ENCODE measurements at regions not wholly inside any gene's neighbourhood (a gene's known extent, or its start where the extent isn't known, plus 50 kb on each side); places are given as distances from the start of the nearest gene placed in this dataset.
"Not testable (repeated sequence)": the region's sequence is repeated elsewhere in the genome, so short reads cannot be mapped to it uniquely, and the experiment has no call there.

DNA sequence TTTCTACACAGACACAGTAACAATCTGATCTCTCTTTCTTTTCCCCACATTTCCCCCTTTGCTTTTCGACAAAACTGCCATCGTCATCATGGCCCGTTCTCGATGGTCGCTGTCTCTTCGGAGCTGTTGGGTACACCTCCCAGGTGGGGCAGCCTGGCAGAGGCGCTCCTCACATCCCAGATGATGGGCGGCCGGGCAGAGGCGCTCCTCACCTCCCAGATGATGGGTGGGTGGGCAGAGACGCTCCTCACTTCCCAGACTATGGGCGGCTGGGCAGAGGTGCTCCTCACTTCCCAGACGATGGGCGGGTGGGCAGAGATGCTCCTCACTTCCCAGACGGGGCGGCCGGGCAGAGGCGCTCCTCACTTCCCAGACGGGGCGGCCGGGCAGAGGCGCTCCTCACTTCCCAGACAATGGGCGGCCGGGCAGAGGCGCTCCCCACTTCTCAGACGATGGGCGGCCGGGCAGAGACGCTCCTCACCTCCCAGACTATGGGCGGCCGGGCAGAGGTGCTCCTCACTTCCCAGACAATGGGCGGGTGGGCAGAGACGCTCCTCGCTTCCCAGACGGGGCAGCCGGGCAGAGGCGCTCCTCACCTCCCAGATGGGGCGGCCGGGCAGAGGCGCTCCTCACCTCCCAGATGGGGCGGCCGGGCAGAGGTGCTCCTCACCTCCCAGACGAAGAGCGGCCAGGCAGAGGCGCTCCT is 140.7 kb downstream of the SMC2 start:
- CTCF ChIA-PET; H3K9me3 ChIP-seq (ENCODE audit: control extremely low read depth in 1 of 5, control insufficient read depth in 4 of 5, insufficient read depth in 2 of 5, low read depth in 1 of 5, low read length in 4 of 5); H3K4me1 ChIP-seq (ENCODE audit: control extremely low read depth in 1 of 4, control insufficient read depth in 4 of 4, insufficient read depth in 4 of 4, low read length in 3 of 4); DNase-seq; H3K27ac ChIP-seq (ENCODE audit: insufficient read depth in 1 of 2, low read depth in 1 of 2, low read length in 2 of 2, poor library complexity in 1 of 2, severe bottlenecking in 2 of 2); H3K4me3 ChIP-seq (ENCODE audit: control insufficient read depth in 1 of 7, extremely low read depth in 1 of 7, insufficient read depth in 4 of 7, low read depth in 2 of 7, low read length in 6 of 7); H3K36me3 ChIP-seq (ENCODE audit: control insufficient read depth in 4 of 4, insufficient read depth in 4 of 4, low read length in 3 of 4); H3K27me3 ChIP-seq (replicated peaks in 2 of 5; ENCODE audit: control insufficient read depth in 4 of 5, insufficient read depth in 5 of 5, low read length in 4 of 5); POLR2A ChIA-PET: not testable (repeated sequence)
- 98% methylated on average over 15 of the region's 45 CpGs for WGBS (ENCODE audit: insufficient coverage)

DNA sequence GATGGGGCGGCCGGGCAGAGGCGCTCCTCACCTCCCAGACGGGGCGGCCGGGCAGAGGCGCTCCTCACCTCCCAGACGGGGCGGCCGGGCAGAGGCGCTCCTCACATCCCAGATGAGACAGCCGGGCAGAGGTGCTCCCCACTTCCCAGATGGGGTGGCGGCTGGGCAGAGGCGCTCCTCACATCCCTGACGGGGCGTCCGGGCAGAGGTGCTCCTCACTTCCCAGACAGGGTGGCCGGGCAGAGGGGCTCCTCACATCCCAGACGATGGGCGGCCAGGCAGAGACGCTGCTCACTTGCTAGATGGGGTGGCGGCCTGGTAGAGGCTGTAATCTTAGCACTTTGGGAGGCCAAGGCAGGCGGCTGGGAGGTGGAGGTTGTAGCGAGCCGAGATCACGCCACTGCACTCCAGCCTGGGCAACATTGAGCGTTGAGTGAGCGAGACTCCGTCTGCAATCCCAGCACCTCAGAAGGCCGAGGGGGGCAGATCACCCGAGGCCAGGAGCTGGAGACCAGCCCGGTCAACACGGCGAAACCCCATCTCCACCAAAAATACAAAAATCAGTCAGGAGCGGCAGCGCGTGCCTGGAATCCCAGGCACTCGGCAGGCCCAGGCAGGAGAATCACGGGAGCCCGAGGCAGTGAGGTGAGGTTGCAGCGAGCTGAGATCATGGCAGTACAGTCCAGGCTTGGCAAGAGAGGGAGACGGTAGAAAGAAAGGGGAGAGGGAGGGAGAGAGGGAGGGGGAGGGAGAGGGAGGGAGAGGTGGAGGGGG is 141.4 kb downstream of the SMC2 start:
- H3K36me3 ChIP-seq (ENCODE audit: control insufficient read depth in 4 of 4, insufficient read depth in 4 of 4, low read length in 3 of 4); CTCF ChIA-PET; POLR2A ChIA-PET: not testable (repeated sequence)

DNA sequence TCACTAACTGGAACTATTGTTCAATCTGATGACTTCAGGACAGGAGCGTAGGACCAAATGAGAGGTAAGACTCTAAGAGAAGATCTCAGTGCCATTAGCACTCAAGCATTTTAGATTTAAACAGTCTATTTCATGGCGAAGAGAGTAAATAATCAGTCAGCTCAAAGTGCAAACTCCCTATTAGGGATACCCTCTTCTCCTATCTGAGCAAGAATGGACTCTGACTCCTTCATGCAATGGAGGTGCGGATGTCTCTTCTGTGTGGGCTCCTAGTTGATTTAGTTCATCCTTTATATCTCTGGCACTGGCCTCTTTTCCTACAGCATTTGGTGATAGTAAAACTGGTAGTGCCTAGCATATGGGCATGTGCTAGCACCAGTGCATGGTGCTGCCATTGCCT is 144.6 kb downstream of the SMC2 start:
- Histone ChIP-seq H3K36me3 (ENCODE audit: control insufficient read depth in 4 of 4, insufficient read depth in 4 of 4, low read length in 3 of 4) (no peaks in the 10 kb centered on the region), H3K27ac (ENCODE audit: insufficient read depth in 1 of 2, low read depth in 1 of 2, low read length in 2 of 2, poor library complexity in 1 of 2, severe bottlenecking in 2 of 2) (no peak overlapping the region), H3K27me3 (replicated peaks in 2 of 5; ENCODE audit: control insufficient read depth in 4 of 5, insufficient read depth in 5 of 5, low read length in 4 of 5) (no peaks in the 10 kb centered on the region), H3K4me3 (ENCODE audit: control insufficient read depth in 1 of 7, extremely low read depth in 1 of 7, insufficient read depth in 4 of 7, low read depth in 2 of 7, low read length in 6 of 7) (no peak overlapping the region), H3K9me3 (ENCODE audit: control extremely low read depth in 1 of 5, control insufficient read depth in 4 of 5, insufficient read depth in 2 of 5, low read depth in 1 of 5, low read length in 4 of 5) (peaks cover 0 to 4% (median 1%) of the 10 kb centered on the region in 5 experiments), H3K4me1 (ENCODE audit: control extremely low read depth in 1 of 4, control insufficient read depth in 4 of 4, insufficient read depth in 4 of 4, low read length in 3 of 4) (no peaks in the 10 kb centered on the region)
- POLR2A ChIA-PET: no interaction called here
- CTCF ChIA-PET: no interaction called here
- DNase-seq: no peak
- 0% methylated on average over 1 of the region's 3 CpGs for WGBS (ENCODE audit: insufficient coverage)

More for the DNA sequence above, 141.4 kb downstream of the SMC2 start:
- not testable (repeated sequence) for H3K4me3 ChIP-seq (ENCODE audit: control insufficient read depth in 1 of 7, extremely low read depth in 1 of 7, insufficient read depth in 4 of 7, low read depth in 2 of 7, low read length in 6 of 7); H3K27ac ChIP-seq (ENCODE audit: insufficient read depth in 1 of 2, low read depth in 1 of 2, low read length in 2 of 2, poor library complexity in 1 of 2, severe bottlenecking in 2 of 2); H3K4me1 ChIP-seq (ENCODE audit: control extremely low read depth in 1 of 4, control insufficient read depth in 4 of 4, insufficient read depth in 4 of 4, low read length in 3 of 4); H3K9me3 ChIP-seq (ENCODE audit: control extremely low read depth in 1 of 5, control insufficient read depth in 4 of 5, insufficient read depth in 2 of 5, low read depth in 1 of 5, low read length in 4 of 5); DNase-seq; H3K27me3 ChIP-seq (replicated peaks in 2 of 5; ENCODE audit: control insufficient read depth in 4 of 5, insufficient read depth in 5 of 5, low read length in 4 of 5)
- 100% methylated on average over 16 of the region's 42 CpGs for WGBS (ENCODE audit: insufficient coverage)

DNA sequence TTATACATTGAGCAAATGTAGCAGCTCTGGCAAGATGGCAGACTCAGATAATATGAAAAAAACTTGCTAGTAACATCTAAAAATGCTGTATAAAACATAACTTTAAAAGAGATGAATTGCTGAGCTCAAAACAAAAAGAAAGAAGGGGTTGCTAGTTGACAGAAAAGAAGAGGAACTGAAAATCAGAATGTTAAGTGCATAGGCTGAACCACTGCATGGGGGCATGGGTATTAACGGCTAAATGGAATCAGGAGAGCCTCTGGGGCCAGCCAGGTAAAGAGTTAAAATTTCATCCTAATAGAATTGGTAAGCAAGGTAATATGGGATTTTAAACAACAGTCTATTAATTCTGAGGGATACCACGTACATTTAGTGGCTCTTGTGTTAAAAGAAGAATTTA is 146.8 kb downstream of the SMC2 start:
- no peak overlapping the region for H3K27ac ChIP-seq (ENCODE audit: insufficient read depth in 1 of 2, low read depth in 1 of 2, low read length in 2 of 2, poor library complexity in 1 of 2, severe bottlenecking in 2 of 2)
- no peak overlapping the region for H3K4me3 ChIP-seq (ENCODE audit: control insufficient read depth in 1 of 7, extremely low read depth in 1 of 7, insufficient read depth in 4 of 7, low read depth in 2 of 7, low read length in 6 of 7)
- H3K4me1 ChIP-seq (ENCODE audit: control extremely low read depth in 1 of 4, control insufficient read depth in 4 of 4, insufficient read depth in 4 of 4, low read length in 3 of 4): no peaks in the 10 kb centered on the region
- H3K27me3 ChIP-seq (replicated peaks in 2 of 5; ENCODE audit: control insufficient read depth in 4 of 5, insufficient read depth in 5 of 5, low read length in 4 of 5): no peaks in the 10 kb centered on the region
- WGBS (ENCODE audit: insufficient coverage): 100% methylated on average over 1 of the region's 2 CpGs
- no peak for DNase-seq
- ChIA-PET POLR2A (no interaction called here), CTCF (interaction anchor here (1.0 kb wide), 1 partner anchor 44 kb away, joined by 3 read pairs; no protein-coding TSS in a partner anchor)
- no peaks in the 10 kb centered on the region for H3K36me3 ChIP-seq (ENCODE audit: control insufficient read depth in 4 of 4, insufficient read depth in 4 of 4, low read length in 3 of 4)
- H3K9me3 ChIP-seq (ENCODE audit: control extremely low read depth in 1 of 5, control insufficient read depth in 4 of 5, insufficient read depth in 2 of 5, low read depth in 1 of 5, low read length in 4 of 5): peaks cover 0 to 4% (median 0%) of the 10 kb centered on the region in 5 experiments

DNA sequence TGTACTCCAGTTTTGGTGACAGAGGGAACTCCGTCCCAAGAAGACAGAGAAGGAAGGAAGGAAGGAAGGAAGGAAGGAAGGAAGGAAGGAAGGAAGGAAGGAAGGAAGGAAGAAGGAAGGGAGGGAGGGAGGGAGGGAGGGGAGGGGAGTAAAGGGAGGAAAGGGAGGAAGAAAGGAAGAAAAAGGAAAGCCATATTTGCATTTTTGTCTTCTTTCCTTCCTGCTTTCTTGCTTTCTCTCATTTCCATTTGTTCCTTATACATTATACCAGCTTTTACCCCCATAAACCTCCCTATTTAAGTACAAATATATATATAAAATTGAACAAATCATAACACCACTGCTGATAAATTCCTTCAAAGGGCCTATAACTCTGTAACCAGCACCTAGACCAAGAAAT is 151.8 kb downstream of the SMC2 start:
- Histone ChIP-seq H3K4me1 (ENCODE audit: control extremely low read depth in 1 of 4, control insufficient read depth in 4 of 4, insufficient read depth in 4 of 4, low read length in 3 of 4) (no peaks in the 10 kb centered on the region), H3K27ac (ENCODE audit: insufficient read depth in 1 of 2, low read depth in 1 of 2, low read length in 2 of 2, poor library complexity in 1 of 2, severe bottlenecking in 2 of 2) (no peak overlapping the region), H3K27me3 (replicated peaks in 2 of 5; ENCODE audit: control insufficient read depth in 4 of 5, insufficient read depth in 5 of 5, low read length in 4 of 5) (no peaks in the 10 kb centered on the region), H3K4me3 (ENCODE audit: control insufficient read depth in 1 of 7, extremely low read depth in 1 of 7, insufficient read depth in 4 of 7, low read depth in 2 of 7, low read length in 6 of 7) (no peak overlapping the region), H3K9me3 (ENCODE audit: control extremely low read depth in 1 of 5, control insufficient read depth in 4 of 5, insufficient read depth in 2 of 5, low read depth in 1 of 5, low read length in 4 of 5) (no peaks in the 10 kb centered on the region), H3K36me3 (ENCODE audit: control insufficient read depth in 4 of 4, insufficient read depth in 4 of 4, low read length in 3 of 4) (no peaks in the 10 kb centered on the region)
- 40% methylated on average over 1 of the region's 1 CpG for WGBS (ENCODE audit: insufficient coverage)
- ChIA-PET POLR2A (no interaction called here), CTCF (no interaction called here)
- DNase-seq: no peak

DNA sequence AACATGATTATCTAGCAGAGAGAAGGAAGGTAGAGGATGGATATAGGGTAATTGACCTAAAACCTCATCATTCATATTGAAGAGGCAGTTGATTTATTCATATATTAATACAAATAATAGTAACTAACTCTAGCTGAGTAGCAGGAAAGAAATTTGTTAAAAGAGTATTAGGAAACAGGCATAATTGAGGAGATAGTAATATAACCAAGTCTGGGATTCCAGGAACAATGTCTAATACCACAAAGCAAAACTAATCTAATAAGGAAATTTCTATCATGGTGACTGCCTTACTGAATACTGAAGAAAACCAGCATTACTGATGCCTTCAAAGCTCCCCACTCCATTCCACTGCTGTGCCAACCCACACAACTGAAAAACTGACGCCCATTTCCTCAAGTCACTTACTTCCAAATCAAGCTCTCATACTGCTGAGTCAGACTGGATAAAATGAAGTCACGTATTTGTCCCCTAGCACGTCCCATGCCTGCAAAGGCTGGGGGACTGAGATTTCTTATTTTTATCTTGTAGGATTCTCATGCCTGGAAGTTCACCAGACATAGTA is 153.9 kb downstream of the SMC2 start:
- DNase-seq: no peak
- CTCF ChIA-PET: no interaction called here
- Histone ChIP-seq H3K36me3 (ENCODE audit: control insufficient read depth in 4 of 4, insufficient read depth in 4 of 4, low read length in 3 of 4) (no peaks in the 10 kb centered on the region), H3K27ac (ENCODE audit: insufficient read depth in 1 of 2, low read depth in 1 of 2, low read length in 2 of 2, poor library complexity in 1 of 2, severe bottlenecking in 2 of 2) (no peak overlapping the region), H3K4me3 (ENCODE audit: control insufficient read depth in 1 of 7, extremely low read depth in 1 of 7, insufficient read depth in 4 of 7, low read depth in 2 of 7, low read length in 6 of 7) (no peak overlapping the region), H3K27me3 (replicated peaks in 2 of 5; ENCODE audit: control insufficient read depth in 4 of 5, insufficient read depth in 5 of 5, low read length in 4 of 5) (no peaks in the 10 kb centered on the region), H3K9me3 (ENCODE audit: control extremely low read depth in 1 of 5, control insufficient read depth in 4 of 5, insufficient read depth in 2 of 5, low read depth in 1 of 5, low read length in 4 of 5) (no peaks in the 10 kb centered on the region), H3K4me1 (ENCODE audit: control extremely low read depth in 1 of 4, control insufficient read depth in 4 of 4, insufficient read depth in 4 of 4, low read length in 3 of 4) (no peaks in the 10 kb centered on the region)
- WGBS (ENCODE audit: insufficient coverage): 87% methylated on average over 3 of the region's 3 CpGs
- POLR2A ChIA-PET: no interaction called here

DNA sequence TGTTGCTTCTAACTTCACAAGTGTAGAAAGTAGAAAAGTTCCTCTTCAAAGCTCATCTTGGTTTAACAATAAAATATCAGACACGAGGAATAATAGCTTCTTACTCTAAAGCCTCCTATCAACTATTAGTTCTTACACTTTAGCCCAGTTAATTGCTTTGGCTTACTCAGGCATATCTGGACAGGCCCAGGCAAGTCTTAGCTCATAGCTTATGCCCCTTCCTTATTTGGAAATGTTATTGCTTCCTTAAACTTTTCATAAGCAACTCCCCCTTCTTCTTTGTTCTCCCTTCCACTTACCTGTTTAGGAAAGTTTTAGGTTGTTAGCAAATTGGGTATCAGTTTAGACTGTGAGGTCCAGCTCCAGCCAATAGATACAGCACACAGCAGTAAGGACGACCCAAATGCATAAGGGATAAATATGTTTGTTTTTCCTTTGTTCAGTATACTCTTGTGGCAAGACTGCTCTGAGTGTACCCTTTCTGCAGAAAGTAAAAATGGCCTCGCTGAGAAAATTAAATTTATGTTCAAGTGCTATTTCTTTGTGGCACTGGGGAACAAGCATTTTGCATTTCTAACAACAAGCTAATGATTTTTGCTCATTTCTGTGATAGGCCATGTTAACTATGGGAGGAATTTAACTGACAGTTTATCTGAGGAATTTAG is 162.1 kb downstream of the SMC2 start:
- Histone ChIP-seq H3K4me3 (ENCODE audit: control insufficient read depth in 1 of 7, extremely low read depth in 1 of 7, insufficient read depth in 4 of 7, low read depth in 2 of 7, low read length in 6 of 7) (no peak overlapping the region), H3K4me1 (ENCODE audit: control extremely low read depth in 1 of 4, control insufficient read depth in 4 of 4, insufficient read depth in 4 of 4, low read length in 3 of 4) (no peaks in the 10 kb centered on the region), H3K9me3 (ENCODE audit: control extremely low read depth in 1 of 5, control insufficient read depth in 4 of 5, insufficient read depth in 2 of 5, low read depth in 1 of 5, low read length in 4 of 5) (peaks cover 0 to 3% (median 0%) of the 10 kb centered on the region in 5 experiments), H3K27ac (ENCODE audit: insufficient read depth in 1 of 2, low read depth in 1 of 2, low read length in 2 of 2, poor library complexity in 1 of 2, severe bottlenecking in 2 of 2) (no peak overlapping the region), H3K27me3 (replicated peaks in 2 of 5; ENCODE audit: control insufficient read depth in 4 of 5, insufficient read depth in 5 of 5, low read length in 4 of 5) (peaks cover 0 to 3% (median 0%) of the 10 kb centered on the region in 5 experiments), H3K36me3 (ENCODE audit: control insufficient read depth in 4 of 4, insufficient read depth in 4 of 4, low read length in 3 of 4) (no peaks in the 10 kb centered on the region)
- POLR2A ChIA-PET: no interaction called here
- 100% methylated on average over 1 of the region's 3 CpGs for WGBS (ENCODE audit: insufficient coverage)
- CTCF ChIA-PET: no interaction called here
- no peak for DNase-seq
